T-helper 17 cell (primary cell): ENCODE measurements at regions not wholly inside any gene's neighbourhood (a gene's known extent, or its start where the extent isn't known, plus 50 kb on each side); places are given as distances from the start of the nearest gene placed in this dataset.
"Not testable (repeated sequence)": the region's sequence is repeated elsewhere in the genome, so short reads cannot be mapped to it uniquely, and the experiment has no call there.

Source experiments
- ATAC-seq: fragments of 150-1000 bp; cut with Tn5 transposase; 2 replicates; pipeline ENCODE4 v1.10.0; 2021; ENCODE audit warnings: mild to moderate bottlenecking, moderate library complexity
- DNase-seq, 3 donors: peaks; one replicate each; pipeline versions ENCODE4 v3.0.0 to v3.0.0-alpha.2; 2020 to 2021
- H3K9me3 ChIP-seq: one replicate; pipeline ENCODE4 v1.7.0; 2013; ENCODE audit warnings: low read length, mild to moderate bottlenecking; ENCODE audit not compliant: control insufficient read depth, poor library complexity, severe bottlenecking
- H3K27ac Mint-ChIP-seq: one replicate; pipeline ENCODE4 v1.8.0; 2022; ENCODE audit warnings: mild to moderate bottlenecking, moderate library complexity, mixed read lengths
- H3K27me3 Mint-ChIP-seq: one replicate; pipeline ENCODE4 v1.8.0; 2022; ENCODE audit warnings: mixed read lengths
- H3K36me3 Mint-ChIP-seq: one replicate; pipeline ENCODE4 v1.8.0; 2022; ENCODE audit warnings: low read depth, mixed read lengths
- H3K4me1 Mint-ChIP-seq: one replicate; pipeline ENCODE4 v1.8.0; 2022; ENCODE audit warnings: mild to moderate bottlenecking, mixed read lengths
- H3K4me3 Mint-ChIP-seq: one replicate; pipeline ENCODE4 v1.8.0; 2022; ENCODE audit warnings: mild to moderate bottlenecking, moderate library complexity, mixed read lengths

DNA sequence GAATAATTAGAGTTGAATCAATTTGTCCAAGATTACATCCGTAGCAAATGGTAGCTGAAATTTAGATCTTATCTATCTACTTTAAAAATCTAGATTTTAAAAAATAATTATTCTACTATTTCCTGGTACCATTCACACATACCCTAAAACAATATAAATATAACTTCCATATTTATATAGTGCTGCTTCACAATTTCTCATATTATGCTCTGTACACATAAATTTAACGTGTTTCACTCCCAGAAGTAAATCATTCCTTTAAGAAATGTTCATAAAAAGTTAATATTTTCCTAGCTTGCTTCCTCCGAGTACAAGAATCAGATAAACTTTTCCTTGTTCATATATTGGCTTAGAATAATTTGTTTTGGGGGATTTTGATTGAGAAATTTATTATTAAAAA lies 857.0 kb upstream of the SPRY2 start:
- Mint-ChIP-seq H3K27me3 (no peaks in the 10 kb centered on the region), H3K4me1 (no peaks in the 10 kb centered on the region), H3K36me3 (no peaks in the 10 kb centered on the region), H3K27ac (no peak overlapping the region), H3K4me3 (no peak overlapping the region)
- DNase-seq (no peak), ATAC-seq (no peak)
- H3K9me3 ChIP-seq: no peaks in the 10 kb centered on the region

DNA sequence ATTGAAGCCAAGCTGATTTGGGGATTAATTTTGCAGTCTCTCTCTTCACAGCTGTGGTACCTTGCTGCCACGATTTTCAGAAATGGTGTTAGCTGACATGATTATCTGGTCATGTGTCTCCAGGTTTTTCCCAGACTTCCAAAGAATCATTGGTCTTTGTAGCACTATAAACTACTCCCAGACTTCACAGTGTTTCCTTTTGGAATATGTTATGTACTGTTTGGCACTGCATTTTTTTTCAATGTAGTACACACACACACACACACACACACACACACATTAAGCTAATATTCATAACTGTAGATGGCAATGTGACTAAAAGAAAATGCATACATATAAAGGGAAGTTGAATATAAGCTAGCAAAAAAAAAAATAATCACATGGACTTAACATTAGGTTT lies 856.6 kb upstream of the SPRY2 start:
- Mint-ChIP-seq H3K27ac (no peak overlapping the region), H3K4me1 (no peaks in the 10 kb centered on the region)

DNA sequence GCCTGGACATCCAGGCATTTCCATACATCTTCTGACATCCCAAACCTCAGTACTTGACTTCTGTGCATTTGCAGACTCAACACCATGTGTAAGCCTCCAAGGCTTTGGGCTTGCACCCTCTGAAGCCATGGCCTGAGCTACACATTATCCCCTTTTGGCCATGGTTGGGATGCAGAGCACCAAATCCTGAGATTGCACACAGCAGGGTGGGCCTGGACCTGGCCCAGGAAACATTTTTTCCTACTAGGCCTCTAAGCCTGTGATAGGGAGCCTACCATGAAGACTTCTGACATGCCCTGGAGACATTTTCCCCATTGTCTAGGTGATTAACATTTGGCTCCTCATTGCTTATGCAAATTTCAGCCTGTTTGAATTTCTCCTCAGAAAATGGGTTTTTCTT lies 853.4 kb upstream of the SPRY2 start:
- ATAC-seq (no peak), DNase-seq (no peak)
- no peaks in the 10 kb centered on the region for H3K9me3 ChIP-seq
- Mint-ChIP-seq H3K4me1 (no peaks in the 10 kb centered on the region), H3K36me3 (no peaks in the 10 kb centered on the region), H3K27me3 (no peaks in the 10 kb centered on the region), H3K27ac (no peak overlapping the region), H3K4me3 (no peak overlapping the region)

More for the DNA sequence above, 856.6 kb upstream of the SPRY2 start:
- ATAC-seq (no peak), DNase-seq (no peak)
- Mint-ChIP-seq H3K4me3 (no peak overlapping the region), H3K36me3 (no peaks in the 10 kb centered on the region), H3K27me3 (no peaks in the 10 kb centered on the region)
- no peaks in the 10 kb centered on the region for H3K9me3 ChIP-seq

DNA sequence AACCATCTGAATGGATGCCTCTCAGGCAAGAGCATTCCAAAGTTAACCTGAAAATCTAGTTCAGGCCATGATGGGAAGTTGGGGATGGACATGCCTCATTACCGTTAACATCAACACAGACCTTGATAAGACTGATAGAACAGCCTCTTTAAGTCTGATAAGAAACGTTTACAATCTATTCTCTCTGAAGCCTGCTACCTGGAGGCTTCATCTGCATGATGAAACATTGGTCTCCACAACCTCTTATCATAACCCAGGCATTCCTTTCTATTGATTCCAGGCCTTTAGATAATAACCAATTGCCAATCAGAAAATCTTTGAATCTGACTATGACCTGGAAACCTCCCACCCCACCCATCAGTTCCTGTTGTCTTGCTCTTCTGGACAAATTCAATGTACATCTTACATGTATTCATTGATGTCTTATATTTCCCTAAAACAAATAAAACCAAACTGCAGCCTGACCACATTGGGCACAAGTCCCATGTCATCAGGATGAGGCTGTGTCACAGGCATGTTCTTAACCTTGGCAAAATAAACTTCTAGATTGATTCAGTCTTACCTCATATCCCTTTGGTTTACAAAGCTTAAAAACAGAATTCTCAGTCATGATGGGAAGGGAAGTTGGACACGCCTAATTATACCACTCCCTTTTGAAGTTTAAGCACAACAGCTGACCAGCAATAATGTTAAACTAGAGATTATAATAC lies 843.8 kb upstream of the SPRY2 start:
- Mint-ChIP-seq H3K36me3 (no peaks in the 10 kb centered on the region), H3K4me3 (no peak overlapping the region), H3K4me1 (no peaks in the 10 kb centered on the region), H3K27ac (no peak overlapping the region), H3K27me3 (no peaks in the 10 kb centered on the region)
- DNase-seq (no peak), ATAC-seq (no peak)
- no peaks in the 10 kb centered on the region for H3K9me3 ChIP-seq

DNA sequence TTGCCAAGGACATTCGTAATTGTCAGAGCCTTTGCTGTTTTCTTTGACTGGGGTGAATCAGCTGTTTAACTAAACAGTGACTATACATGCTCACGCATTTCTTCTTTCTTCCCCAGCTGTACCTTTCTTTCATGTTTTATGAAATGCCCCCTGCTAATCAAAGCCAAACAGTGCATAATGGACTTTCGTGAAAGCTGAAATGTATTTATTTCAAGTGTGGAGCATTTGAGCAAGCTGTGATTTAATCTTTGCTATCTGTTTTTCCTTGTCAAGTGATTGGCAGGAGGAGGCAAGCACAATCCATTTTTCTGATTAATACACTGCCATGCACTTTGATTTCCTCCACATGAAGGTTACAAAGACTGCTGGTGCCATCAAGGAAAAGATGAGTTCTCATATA lies 831.7 kb upstream of the SPRY2 start:
- no peak for ATAC-seq
- H3K36me3 Mint-ChIP-seq: no peaks in the 10 kb centered on the region
- no peak overlapping the region for H3K4me3 Mint-ChIP-seq
- DNase-seq: no peak
- H3K4me1 Mint-ChIP-seq: no peaks in the 10 kb centered on the region
- H3K27me3 Mint-ChIP-seq: no peaks in the 10 kb centered on the region
- no peaks in the 10 kb centered on the region for H3K9me3 ChIP-seq
- no peak overlapping the region for H3K27ac Mint-ChIP-seq

DNA sequence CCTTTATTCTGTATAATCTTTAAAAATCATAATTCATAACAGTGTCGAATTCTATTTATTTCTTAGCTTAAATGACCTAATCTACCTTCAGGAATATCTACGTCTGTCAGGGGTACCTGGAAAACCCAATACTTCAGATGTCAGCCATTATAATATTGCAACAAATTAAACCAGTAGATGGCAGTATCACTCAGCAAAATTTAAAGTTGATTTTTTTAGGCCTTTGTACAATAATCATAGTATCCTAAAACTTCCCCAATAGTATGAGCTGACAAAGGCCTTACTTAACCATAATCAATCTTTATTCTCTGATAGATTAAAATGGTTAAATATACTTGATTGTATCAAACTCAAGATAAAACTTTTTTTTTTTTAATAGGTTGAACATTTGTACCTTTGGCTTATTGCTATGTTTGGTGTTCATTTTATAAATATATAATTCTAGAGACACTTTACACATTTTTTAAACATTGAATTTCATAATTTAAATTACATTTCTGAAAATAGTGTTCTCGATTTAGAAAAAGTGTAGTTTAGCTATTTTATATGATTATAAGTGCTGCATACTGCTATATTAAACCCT lies 830.2 kb upstream of the SPRY2 start:
- no peak overlapping the region for H3K4me3 Mint-ChIP-seq
- no peak overlapping the region for H3K27ac Mint-ChIP-seq
- H3K4me1 Mint-ChIP-seq: no peaks in the 10 kb centered on the region
- no peaks in the 10 kb centered on the region for H3K9me3 ChIP-seq
- ATAC-seq (no peak), DNase-seq (no peak)
- no peaks in the 10 kb centered on the region for H3K36me3 Mint-ChIP-seq
- H3K27me3 Mint-ChIP-seq: no peaks in the 10 kb centered on the region

DNA sequence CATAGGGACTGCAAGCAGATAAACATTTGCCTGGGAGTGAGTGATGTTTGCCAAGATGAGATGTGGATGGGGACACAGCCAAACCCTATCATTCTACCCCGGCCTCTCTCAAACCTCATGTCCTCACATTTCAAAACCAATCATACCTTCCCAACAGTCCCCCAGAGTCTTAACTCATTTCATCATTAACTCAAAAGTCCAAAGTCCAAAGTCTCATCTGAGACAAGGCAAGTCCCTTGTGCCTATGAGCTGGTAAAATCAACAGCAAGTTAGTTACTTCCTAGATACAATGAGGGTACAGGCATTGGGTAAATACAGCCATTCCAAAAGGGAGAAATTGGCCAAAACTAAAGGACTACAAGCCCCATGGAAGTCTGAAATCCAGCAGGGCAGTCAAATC lies 822.9 kb upstream of the SPRY2 start:
- not testable (repeated sequence) for H3K9me3 ChIP-seq, H3K4me1 Mint-ChIP-seq, H3K27ac Mint-ChIP-seq, H3K27me3 Mint-ChIP-seq, H3K4me3 Mint-ChIP-seq, H3K36me3 Mint-ChIP-seq, DNase-seq, ATAC-seq

DNA sequence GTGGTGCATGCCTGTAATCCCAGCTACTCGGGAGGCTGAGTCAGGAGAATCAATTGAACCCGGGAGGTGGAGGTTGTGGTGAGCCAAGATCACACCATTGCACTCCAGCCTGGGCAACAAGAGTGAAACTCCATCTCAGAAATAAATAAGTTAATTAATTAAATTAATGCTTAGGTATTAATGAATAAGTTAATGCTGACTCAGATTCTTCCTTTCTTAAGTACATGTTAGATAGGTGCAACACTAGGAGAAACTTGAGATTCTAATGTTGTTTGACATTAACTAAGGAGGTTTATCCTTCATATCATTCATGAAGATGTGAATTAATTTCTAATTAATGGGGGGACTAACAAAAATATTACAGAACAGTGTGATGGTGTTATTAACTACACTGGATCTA lies 812.6 kb upstream of the SPRY2 start:
- Mint-ChIP-seq H3K36me3 (no peaks in the 10 kb centered on the region), H3K27me3 (no peaks in the 10 kb centered on the region), H3K4me1 (no peaks in the 10 kb centered on the region), H3K4me3 (no peak overlapping the region), H3K27ac (no peak overlapping the region)
- ATAC-seq: no peak
- no peaks in the 10 kb centered on the region for H3K9me3 ChIP-seq
- DNase-seq: no peak

DNA sequence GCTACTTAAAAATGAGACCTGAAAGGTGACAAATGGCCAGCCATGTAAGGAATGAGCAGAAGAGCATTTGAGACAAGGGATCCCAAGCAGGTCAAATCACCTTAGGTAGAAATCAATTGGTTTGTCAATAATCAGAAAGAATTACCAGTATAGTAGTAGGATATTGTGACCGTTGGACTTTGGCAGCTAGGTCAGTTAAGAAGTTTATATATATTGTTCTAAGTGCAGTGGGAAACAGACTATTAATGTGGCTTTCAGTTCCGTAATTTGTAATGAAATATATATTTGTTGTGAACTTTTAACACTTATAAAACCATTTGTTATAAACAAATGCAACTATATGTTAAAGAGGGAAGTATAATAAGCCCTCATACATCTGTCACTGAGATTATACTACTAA lies 807.9 kb upstream of the SPRY2 start:
- Mint-ChIP-seq H3K36me3 (no peaks in the 10 kb centered on the region), H3K27ac (no peak overlapping the region)

DNA sequence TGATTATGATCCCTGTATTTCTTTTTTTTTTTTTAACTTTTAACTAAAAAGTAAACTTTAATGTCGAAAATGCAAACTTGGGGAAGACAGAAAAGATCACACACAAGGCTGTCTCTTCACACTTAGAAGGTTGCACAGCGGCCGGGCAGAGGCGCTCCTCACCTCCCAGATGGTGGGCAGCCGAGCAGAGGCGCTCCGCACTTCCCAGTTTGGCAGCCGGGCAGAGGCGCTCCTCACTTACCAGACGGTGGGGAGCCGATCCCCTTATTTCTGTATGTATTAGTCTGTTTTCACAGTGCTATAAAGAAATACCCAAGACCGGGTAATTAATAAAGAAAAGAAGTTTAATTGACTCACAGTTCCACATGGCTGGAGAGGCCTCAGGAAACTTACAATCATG lies 805.6 kb upstream of the SPRY2 start:
- ATAC-seq: not testable (repeated sequence)

More for the DNA sequence above, 807.9 kb upstream of the SPRY2 start:
- H3K4me1 Mint-ChIP-seq: no peaks in the 10 kb centered on the region
- H3K27me3 Mint-ChIP-seq: no peaks in the 10 kb centered on the region
- no peak overlapping the region for H3K4me3 Mint-ChIP-seq
- DNase-seq (no peak), ATAC-seq (no peak)
- H3K9me3 ChIP-seq: no peaks in the 10 kb centered on the region

DNA sequence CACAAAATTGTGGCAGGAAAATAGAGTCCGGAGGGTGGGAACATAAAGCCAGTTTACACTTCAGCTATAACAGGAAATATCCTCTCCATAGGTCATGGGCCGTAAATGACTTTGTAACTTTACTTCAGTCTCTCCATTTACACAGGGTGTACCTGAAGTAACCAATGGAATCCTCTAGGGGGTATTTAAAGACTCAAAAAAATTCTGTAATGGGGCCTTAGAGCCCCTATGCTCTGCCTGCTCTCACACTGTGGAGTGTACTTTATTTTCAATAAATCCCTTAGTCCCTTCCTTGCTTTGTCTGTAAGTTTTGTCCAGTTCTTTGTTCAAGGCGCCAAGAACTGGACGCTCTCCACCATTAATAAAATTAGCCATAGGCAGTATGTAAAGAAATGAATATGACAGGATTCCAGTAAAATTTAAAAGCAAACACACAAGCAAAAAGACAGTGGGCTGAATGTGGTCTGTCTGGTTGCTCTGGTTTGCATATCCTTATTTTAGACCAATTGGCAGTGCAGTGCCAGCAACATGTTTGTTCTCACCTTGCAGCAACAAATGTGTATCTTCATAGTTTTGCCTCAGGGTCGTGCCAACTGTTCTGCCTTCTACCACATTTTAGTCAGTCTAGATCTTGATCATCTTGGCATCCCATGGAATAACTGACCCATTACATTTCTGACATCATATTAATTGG lies 801.5 kb upstream of the SPRY2 start:
- DNase-seq: no peak
- no peak overlapping the region for H3K27ac Mint-ChIP-seq

More for the DNA sequence above, 805.6 kb upstream of the SPRY2 start:
- H3K27ac Mint-ChIP-seq, H3K4me1 Mint-ChIP-seq, H3K9me3 ChIP-seq, H3K36me3 Mint-ChIP-seq, H3K27me3 Mint-ChIP-seq, DNase-seq, H3K4me3 Mint-ChIP-seq: not testable (repeated sequence)

DNA sequence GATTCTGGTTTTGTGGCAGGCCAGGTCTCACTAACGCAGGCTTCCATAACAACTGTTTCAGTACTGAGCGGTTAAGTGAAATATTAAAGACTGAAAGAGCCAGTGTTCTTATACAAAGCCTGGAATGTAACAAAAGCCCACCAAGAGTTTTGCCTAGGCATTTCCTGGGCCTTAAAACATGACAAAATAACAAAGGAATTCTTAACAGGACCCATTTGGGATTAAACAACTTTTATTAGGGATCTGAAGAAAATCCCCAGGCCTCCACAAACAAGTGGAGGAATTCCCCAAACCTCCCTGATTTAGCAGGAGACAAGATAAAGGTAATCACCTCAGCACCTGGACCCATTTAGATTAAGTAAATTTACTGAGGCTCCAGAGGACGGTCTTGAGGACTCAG lies 799.7 kb upstream of the SPRY2 start:
- Mint-ChIP-seq H3K4me3 (no peak overlapping the region), H3K27ac (no peak overlapping the region), H3K27me3 (no peaks in the 10 kb centered on the region), H3K36me3 (no peaks in the 10 kb centered on the region), H3K4me1 (no peaks in the 10 kb centered on the region)
- no peaks in the 10 kb centered on the region for H3K9me3 ChIP-seq
- no peak for DNase-seq
- ATAC-seq: no peak

More for the DNA sequence above, 801.5 kb upstream of the SPRY2 start:
- no peaks in the 10 kb centered on the region for H3K9me3 ChIP-seq
- Mint-ChIP-seq H3K4me3 (no peak overlapping the region), H3K27me3 (no peaks in the 10 kb centered on the region), H3K36me3 (no peaks in the 10 kb centered on the region), H3K4me1 (no peaks in the 10 kb centered on the region)
- ATAC-seq: no peak

DNA sequence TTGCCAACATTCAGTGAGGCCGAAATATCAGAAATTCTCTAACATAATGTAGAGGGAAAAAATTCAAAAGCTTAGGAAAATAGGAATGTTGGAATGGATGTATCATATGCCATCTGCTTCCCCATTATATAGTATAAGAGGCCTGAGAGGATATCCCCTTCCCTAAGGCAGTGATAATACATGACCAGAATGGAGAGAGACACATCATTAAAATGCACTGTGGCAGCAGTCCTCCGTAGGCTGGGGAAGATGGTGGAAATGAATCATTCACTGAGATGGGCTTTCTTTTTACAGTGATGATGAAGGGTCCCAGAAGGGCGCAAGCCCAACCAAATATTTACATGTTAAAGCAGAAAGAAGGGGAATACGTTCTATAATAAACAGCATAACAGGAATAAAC lies 799.1 kb upstream of the SPRY2 start:
- Mint-ChIP-seq H3K4me1 (no peaks in the 10 kb centered on the region), H3K4me3 (no peak overlapping the region), H3K27me3 (no peaks in the 10 kb centered on the region), H3K27ac (no peak overlapping the region), H3K36me3 (no peaks in the 10 kb centered on the region)
- no peak for DNase-seq
- no peak for ATAC-seq
- no peaks in the 10 kb centered on the region for H3K9me3 ChIP-seq
